PFSK-1 (cell line): ENCODE measurements at regions not wholly inside any gene's neighbourhood (a gene's known extent, or its start where the extent isn't known, plus 50 kb on each side); places are given as distances from the start of the nearest gene placed in this dataset.

Experiments
- TAF1 ChIP-seq: IDR thresholded peaks from 2 replicates; pipeline ENCODE4 v1.6.1; 2012; ENCODE audit warnings: low read length, control low read depth, borderline replicate concordance; ENCODE audit not compliant: insufficient read depth
- TF ChIP-seq, protein P1 (sequence below), 2 experiments: IDR thresholded peaks; 2 replicates each; pipeline versions ENCODE4 v1.6.1 to v1.8.0; 2011 to 2012; ENCODE audit warnings: low read depth in 2 of 2, low read length in 2 of 2, control low read depth in 1 of 2, inconsistent platforms in 1 of 2, mild to moderate bottlenecking in 1 of 2, moderate library complexity in 1 of 2; ENCODE audit not compliant: insufficient read depth in 1 of 2

DNA sequence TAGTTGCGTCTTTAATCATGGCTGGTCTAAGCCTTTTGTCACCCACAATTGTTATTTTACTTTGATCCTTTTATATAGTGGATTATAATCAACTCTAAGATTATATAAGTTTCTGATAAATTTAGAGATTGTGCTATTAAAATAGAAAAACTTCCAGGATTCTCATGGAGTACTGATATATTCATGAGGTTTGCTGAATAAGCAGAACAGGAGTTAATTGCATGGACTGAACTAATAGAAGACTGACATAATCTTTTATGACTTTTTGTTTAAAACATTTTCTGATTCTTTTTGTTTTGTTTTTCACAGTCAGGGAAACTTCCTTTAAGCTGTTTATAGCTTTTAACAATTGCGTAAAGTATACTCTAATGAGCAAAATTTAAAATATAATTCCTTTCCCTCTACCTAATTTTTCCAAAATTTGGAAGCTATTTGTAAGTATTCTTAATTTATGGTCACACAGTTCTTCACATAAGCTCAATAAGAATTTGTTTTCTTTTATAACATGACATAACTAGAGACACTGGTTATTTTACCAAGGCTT is 129.9 kb upstream of the TMEM260 start:
- no peak for TF ChIP-seq TAF1
- TF ChIP-seq, protein P1, sequence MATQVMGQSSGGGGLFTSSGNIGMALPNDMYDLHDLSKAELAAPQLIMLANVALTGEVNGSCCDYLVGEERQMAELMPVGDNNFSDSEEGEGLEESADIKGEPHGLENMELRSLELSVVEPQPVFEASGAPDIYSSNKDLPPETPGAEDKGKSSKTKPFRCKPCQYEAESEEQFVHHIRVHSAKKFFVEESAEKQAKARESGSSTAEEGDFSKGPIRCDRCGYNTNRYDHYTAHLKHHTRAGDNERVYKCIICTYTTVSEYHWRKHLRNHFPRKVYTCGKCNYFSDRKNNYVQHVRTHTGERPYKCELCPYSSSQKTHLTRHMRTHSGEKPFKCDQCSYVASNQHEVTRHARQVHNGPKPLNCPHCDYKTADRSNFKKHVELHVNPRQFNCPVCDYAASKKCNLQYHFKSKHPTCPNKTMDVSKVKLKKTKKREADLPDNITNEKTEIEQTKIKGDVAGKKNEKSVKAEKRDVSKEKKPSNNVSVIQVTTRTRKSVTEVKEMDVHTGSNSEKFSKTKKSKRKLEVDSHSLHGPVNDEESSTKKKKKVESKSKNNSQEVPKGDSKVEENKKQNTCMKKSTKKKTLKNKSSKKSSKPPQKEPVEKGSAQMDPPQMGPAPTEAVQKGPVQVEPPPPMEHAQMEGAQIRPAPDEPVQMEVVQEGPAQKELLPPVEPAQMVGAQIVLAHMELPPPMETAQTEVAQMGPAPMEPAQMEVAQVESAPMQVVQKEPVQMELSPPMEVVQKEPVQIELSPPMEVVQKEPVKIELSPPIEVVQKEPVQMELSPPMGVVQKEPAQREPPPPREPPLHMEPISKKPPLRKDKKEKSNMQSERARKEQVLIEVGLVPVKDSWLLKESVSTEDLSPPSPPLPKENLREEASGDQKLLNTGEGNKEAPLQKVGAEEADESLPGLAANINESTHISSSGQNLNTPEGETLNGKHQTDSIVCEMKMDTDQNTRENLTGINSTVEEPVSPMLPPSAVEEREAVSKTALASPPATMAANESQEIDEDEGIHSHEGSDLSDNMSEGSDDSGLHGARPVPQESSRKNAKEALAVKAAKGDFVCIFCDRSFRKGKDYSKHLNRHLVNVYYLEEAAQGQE (IDR thresholded peaks at IDR 0.05; ENCODE audit: insufficient read depth in 1 of 2, low read depth in 2 of 2, low read length in 2 of 2): no peak
